ENCODE measurements at regions not wholly inside any gene's neighbourhood (a gene's known extent, or its start where the extent isn't known, plus 50 kb on each side); places are given as distances from the start of the nearest gene placed in this dataset.

DNA sequence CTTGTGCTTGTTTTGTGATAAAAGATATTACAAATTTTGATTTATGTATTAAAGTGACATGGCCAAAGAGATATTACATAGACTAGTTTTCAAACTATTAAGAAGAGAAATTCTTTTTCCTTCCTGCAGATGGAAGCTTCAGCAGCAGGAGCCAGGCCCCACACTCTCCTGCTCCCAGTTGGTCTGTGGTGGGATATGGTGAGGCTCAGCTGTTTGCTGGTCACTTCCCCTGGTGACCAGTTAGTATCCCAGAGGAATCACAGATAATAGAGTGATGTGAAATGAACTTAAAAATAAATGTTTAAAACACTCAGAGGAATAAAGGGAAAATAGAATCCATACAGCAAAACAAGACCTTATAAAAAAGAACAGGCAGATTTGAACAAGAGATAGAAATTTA, 154.7 kb downstream of the KTN1 start:
- ATAC-seq (no peak), DNase-seq (no peak)
- intact Hi-C loops (cut with micrococcal nuclease): no loop called here

DNA sequence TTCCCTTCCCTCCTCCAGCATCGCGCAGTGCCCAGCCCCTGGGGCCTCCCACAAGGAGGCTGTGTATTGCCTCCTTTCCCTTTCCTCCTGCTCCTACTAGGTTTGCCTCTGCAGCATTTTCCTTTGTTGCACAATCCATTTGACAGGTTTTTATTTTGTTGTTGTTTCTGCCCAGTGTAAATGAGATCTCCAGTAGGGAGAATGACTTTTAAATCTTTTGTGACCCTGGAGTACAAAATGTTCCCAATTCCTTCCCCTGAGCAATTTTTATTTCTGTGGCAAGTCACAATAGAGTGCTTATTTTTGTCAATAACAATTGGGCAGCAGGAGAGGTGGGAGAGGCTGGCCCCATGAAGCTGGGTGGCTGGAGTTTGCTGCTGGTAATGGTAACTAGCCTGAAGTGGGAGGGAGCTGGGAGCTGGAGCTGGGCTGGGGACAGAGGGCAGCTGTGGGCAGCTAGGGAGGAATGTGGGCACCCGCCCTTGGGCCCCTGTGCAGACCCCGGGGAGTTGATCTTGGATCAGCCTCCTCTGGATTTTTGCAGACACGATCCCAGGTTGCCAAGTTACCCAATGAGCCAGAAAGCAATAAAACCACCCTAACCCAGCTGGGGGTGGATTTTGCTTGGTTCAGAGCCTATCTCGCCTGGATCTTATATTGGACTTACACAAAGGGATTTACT, 160.1 kb downstream of the KTN1 start:
- intact Hi-C loops (cut with micrococcal nuclease): no loop called here
- no peak for DNase-seq
- no peak for ATAC-seq

DNA sequence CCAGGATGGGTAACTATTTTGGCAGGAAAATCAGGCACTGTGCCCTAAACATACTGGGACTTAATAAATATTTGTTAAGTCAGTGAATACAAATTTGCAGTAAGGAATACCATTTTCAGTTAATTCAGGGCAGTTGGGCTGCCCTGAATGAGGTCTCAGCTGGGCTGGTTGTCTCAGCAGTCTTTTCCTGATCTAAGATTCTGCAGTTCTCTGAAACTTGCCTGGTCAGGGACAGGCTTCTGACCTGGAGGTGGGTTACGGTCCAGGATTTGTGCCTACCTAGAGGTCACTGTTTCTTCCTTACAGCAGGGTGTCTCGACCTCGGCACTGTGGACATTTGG, 160.6 kb downstream of the KTN1 start:
- ATAC-seq (no peak), DNase-seq (no peak)
- intact Hi-C loops (cut with micrococcal nuclease): no loop called here

DNA sequence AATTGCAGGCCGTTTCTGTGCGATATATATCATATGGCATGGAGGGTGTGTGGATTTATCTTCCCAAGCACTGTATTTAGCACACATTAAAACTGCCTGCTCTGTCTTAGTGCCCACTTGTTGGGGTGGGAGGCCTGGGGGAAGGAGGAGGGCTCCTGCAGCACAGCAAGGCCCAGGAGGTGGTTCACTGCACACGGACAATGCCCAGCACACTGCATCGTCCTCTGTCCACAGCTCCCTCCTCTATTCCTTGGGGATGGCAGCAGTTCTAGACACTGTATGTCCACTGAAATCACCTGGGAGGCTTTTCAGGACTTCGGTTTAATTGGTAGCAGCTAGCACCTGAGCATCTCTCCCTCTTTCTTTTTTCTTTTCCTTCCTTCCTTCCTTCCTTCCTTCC, 161.2 kb downstream of the KTN1 start:
- no peak for ATAC-seq
- no peak for DNase-seq
- intact Hi-C loops (cut with micrococcal nuclease): no loop called here

DNA sequence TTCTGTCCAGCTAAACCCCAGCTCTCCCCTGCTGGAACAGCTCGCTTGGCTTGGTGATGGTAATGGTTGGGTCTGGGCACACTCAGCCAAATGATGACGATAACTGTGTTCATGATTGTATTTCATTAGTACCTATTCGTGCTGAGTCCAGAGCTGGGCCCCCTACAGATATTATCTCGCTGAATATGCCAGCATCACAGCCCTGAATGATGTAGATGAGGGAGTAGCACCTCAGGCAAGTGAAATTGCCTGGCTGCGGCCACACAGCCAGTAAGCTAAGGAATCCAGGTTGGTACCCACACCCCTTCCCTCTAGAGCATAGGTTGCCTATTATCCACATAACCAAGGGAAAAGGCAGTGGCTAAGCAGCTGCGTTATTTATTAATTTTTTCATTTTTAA, 163.5 kb downstream of the KTN1 start:
- ATAC-seq: no peak
- intact Hi-C loops (cut with micrococcal nuclease): no loop called here
- DNase-seq: no peak

DNA sequence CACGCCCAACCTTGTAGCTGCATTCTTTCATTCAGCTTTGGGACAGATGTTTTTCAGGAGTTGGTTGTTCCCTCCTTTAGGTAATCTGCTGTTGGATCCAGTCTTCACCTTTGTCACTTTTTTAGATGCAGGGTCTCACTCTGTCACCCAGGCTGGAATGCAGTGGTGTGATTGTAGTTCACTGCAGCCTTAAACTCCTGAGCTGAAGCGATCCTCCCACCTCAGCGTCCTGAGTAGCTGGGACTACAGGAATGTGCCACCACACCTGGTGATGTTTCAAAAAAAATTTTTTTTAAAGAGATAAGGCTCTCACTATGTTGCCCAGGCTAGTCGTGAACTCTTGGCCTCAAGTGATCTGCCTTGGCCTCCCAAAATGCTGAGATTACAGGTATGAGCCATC, 164.3 kb downstream of the KTN1 start:
- DNase-seq (no peak), ATAC-seq (no peak)
- intact Hi-C loops (cut with micrococcal nuclease): no loop called here

DNA sequence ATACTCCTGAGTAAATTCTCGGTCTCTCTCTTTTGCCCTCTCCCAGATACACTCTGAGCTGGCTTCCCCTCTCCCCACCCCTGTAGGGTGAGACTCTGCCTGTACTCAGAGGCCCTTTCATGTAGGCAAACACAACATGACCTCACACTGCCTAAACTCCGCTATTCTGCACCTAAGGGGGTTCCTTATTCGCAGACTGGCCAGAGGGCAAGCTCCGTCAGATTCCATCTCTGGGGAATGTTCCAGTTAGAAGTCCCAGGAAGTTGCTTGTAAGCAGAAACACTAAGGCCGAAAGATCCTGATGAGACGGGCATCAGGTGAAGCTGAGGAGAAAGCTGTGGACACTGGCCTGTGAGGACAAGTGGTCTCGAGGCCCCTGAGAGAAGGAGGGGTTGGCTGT, 165.9 kb downstream of the KTN1 start:
- DNase-seq: no peak
- intact Hi-C loops (cut with micrococcal nuclease): no loop called here
- ATAC-seq: no peak

DNA sequence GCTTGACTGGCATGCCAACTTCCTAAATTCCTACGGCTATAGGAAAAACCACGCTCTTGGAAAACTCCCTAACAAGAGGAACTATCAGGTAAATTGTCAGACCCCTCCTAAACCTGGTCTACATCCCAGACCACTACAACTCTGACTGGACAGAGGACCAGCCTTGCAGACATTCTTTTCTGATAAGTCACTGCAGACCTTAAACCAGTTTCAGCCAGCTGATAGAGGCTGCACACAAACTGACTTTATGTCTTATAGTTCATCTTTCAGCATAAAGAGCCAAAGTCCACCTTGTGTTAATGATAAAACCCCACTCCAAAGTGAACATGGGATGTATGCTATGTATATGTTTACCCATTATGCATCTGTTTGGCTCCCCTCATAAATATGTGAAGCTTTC, 166.6 kb downstream of the KTN1 start:
- no peak for ATAC-seq
- intact Hi-C loops (cut with micrococcal nuclease): no loop called here

DNA sequence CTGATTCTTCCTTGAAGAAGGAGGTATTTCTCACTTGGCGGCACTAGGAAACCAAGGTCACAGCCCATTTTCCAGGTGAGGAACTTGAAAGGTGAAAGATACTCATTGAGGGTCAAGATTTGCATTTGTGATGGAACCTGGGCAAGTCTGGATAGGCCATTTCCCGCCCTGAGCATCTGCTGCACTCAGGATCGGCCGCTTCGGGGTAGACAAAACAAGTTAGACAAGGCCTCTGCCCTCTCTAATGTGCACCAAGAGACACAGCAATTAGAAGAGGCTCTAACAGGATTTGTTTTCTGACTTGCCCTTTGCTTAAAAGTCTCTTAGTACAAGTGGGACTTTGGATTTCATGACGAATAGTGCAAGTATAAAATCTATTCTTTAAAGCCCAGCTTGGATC, 167.2 kb downstream of the KTN1 start:
- DNase-seq: no peak
- ATAC-seq: no peak
- intact Hi-C loops (cut with micrococcal nuclease): no loop called here

More for the DNA sequence above, 166.6 kb downstream of the KTN1 start:
- DNase-seq: no peak

DNA sequence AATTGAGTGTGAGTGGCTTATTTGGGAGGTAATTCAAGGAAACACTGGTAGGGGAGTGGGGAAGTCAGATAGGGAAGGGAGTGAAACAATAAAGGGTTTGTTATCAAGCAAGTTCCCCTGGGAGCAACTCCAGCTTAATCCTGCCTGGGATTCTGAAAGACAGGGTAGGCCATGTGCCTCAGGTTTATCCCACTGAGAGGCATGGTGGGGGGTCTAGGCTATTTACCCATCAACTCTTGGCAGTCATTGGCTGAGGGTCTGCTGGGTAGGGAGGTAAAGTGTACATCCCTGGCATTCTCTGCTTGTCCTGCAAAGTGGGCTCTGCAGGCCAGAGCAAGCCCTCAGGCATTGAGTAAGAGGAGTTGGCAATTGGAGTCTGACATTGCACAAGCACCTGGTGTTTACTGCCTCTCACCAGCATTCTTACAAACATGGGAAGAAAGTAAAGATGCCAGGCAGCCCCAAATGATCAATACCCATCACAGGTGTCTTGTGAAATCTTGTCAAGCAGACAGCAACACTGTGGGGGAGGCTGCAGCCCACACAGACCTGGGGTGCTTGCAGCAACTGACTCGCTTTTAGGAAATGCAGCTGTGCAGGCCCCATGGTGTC, 169.3 kb downstream of the KTN1 start:
- intact Hi-C loops (cut with micrococcal nuclease): no loop called here
- ATAC-seq: no peak
- DNase-seq: no peak

DNA sequence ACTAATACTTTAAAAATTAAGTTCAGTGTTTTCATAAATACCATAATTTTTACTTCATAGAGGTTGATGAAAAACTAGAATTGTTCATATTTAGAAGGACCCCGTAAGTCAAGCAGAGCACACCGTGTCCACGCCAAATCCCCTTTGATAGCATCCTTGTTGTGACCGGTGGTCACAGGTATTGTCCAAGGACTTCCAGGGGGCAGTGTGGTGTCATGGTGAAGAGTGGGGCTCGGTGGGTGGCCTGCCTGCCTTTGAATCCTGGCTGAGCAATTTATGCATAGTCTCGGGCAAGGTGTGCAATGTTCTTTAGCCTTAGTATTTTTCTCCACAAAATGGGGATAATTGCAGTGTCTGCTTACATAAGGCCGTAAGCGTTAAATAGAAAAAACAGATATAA, 169.9 kb downstream of the KTN1 start:
- ATAC-seq (no peak), DNase-seq (no peak)
- intact Hi-C loops (cut with micrococcal nuclease): no loop called here

DNA sequence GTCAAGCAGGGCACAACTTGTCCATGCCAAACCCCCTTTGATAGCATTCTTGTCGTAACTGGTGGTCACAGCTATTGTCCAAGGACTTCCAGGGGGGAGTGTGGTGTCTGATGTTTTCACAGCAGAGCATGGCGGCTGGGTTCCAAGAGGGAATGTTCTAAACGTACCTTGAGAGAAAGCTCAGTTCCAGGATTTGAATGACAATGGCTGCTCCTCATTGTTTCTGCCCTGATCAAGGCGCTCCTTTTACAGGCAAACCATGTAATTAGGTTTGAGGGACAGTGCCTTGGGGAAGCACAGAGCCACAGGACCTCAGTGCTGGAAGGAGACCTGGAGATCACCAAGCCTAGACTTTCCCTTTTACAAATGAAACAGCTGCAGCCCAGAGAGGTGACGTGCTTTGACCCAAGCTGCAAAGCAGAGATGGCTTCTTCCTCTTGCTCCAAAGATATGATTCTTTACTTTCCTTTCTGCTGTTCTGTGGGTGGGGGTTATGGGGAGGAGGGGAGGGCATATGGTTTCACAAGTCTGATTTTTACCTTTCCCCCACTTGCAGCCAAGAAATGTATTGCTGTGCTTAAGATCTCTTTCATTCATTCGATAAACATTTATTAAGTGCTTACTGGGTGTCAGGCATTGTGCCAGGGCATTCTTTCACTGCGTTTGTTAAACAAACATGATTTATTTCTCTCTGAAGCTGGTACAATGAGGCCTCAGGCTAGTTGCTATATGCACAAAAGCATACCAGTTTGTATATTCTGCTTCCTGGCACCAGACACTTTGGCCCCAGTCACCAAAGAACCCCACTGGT, 172.8 kb downstream of the KTN1 start:
- DNase-seq (no peak), ATAC-seq (no peak)
- intact Hi-C loops (cut with micrococcal nuclease): no loop called here

DNA sequence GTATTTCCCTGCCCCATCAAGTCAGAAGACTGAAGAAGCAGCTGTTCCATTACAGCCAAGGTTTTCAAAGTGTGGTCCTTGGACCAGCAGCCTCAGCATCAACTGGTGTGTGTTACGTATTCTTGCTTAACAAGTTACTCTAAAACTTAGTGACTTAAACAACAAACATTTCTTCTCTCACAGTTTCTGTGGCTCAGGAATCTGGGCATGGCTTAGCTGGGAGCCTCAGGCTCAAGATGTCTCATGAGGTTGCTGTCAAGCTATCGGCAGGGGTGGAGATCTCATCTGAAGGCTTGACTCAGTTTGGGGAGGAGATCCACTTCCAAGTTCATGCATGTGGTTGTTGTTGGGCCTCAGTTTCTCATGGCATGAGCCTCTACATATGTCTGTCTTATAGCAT, 174.5 kb downstream of the KTN1 start:
- intact Hi-C loops (cut with micrococcal nuclease): no loop called here
- DNase-seq: no peak

DNA sequence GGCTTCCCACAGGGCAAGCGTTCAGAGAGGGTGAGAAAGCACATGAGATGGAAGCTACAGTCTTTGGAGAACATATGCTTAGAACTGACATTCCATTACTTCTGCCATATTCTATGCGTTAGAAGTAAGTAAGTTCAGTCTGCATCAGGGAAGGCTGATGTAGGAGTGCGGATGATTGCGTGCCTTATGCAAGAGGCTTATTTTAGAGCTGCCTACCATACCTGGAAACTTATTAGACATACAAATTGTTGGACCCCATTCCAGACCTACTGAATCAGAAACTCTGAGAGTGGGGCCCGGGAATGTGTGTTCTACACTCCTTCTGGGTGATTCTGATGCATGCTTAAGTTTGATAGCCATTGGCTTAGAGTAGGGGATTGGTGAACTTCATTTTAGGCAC, 174.9 kb downstream of the KTN1 start:
- ATAC-seq (no peak), DNase-seq (no peak)
- intact Hi-C loops (cut with micrococcal nuclease): no loop called here

More for the DNA sequence above, 174.5 kb downstream of the KTN1 start:
- ATAC-seq: no peak

DNA sequence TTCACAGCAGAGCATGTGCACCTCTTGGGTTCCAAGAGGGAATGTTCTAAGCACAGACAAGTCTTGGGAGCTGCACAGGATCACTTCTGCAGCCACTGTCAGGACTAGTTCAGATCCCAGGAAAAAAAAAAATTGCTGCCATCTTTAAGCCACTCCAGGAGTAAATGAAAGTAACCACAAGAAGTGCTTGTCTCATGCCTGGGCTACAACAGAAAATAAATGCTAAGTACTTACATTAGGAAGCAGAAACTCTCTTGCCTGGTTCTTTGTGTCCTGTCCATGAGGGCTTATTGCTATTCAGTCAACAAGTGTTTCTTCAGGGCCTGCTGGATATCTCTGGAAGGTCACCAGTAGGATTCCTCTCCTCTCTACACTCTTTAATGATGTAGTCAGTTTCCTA, 176.1 kb downstream of the KTN1 start:
- ATAC-seq (no peak), DNase-seq (no peak)
- intact Hi-C loops (cut with micrococcal nuclease): no loop called here

DNA sequence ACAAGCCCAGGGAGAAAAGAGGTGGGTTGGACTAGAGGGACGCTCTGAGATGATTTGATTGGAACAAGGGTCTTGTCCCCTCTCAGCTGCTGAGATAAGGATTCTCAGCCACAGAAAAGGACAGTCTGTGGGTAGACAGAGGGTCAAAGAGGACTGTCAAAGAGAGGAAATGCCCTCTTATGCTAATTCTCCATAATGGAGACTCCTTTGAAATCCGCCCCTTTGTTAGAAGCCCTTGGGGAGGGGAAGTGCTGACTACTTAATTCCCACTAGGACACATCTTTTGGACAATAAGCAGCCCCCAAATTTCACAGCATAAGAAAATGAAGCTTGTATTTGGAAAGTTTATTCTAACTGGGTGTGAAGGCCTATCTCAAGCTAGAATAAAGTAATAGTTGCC, 176.6 kb downstream of the KTN1 start:
- DNase-seq: no peak
- intact Hi-C loops (cut with micrococcal nuclease): no loop called here
- ATAC-seq: no peak

DNA sequence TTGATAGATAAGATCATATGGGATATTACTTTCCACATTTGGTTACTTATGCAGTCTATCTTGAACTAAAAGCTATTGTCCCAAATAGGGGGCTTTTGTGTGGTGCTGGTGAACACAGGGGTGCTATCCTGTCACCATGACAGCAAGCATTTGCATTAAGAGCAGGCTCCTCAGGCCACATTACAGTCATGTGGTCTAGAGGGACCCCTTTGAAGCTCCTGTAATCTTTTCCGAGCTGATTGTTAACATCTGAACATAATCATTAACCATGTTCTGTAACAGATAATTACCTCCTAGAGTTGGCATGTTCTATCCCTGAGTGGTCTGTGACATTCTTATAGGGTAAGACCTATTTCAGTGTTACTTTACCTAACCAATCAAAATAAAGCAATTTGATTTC, 178.8 kb downstream of the KTN1 start:
- ATAC-seq (no peak), DNase-seq (no peak)
- intact Hi-C loops (cut with micrococcal nuclease): no loop called here

DNA sequence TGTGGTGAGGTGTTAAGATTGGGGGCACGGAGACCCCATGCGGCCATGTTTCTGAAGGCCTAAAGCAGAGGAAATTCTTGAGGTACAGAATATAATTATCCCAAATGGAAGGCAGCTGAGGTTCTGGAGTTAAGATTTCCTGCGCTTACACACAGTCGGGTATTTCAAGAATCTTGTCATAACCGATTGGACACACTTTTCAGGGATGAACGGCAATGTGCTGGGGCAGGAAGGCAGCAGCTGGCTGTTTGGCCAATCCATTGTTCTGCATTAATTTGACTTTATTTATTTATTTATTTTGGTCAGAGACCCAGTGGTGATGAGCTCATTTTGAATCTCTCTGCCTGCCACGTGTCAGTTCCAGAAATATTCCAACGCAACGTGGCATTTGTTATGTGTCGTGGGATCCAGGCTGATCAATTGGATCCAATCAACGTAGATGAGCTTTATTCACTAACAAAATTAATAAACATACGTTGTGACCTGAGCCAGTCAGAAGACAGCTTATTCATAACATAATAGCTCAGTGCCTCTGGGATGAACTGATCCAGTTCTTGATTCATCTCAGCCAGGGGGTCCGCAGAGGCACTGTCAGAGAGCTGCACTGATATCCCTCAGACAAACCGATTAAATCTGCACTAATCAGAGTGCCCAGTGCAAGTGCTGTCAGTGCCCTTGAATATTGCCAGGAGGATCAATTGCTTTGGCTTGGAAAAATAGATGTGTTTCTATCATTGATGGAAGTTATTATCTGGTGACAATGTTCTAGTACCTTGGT, 181.0 kb downstream of the KTN1 start:
- ATAC-seq (no peak), DNase-seq (no peak)
- intact Hi-C loops (cut with micrococcal nuclease): no loop called here

DNA sequence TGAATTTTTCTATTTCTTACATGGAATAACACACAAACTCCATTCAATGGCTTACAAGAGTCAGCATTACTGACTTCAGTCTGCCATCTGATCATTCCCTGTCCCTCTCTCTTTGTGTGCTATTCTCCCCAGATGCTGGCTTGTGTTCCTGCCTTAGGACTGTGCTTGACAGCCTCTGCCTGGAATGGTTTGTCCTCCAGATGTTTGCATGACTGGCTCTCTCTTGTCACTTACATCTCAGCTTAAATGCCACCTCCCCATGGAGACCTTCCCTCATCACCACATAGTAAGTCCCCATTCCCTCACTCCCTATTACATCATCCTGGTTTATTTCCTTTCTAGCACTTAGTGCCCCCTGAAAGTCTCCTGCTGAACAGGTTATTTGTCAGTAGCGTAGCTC, 181.6 kb downstream of the KTN1 start:
- DNase-seq (no peak), ATAC-seq (no peak)
- intact Hi-C loops (cut with micrococcal nuclease): no loop called here

DNA sequence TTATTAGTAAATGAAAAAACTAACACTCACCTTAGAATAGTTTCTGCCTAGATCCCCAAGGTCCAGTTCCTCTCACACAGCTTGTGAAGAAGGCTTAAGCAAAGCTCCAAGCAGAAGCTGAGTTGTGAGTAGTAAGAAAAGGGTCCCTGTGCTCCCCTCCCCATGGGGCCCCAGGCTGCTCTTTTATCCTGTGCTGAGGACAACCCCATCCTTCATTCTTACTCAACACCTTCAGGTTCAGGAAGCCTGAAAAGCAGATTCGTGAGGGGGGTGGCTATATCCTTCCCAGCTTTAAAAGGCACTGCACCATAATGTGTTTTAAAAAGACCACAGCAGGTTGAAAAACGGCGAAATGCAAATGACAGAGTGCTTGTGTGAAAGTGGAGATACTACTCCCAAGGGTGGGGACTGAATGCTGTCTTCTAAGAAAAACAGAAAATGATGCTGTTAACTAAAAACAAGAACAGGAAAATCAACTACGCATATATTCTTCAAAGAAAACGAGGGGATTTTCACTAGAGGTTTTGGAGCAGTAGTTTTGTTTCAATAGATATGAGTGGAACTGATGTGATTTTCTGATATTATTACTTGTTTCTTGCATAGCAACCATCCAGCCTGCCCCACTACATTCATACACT, 182.7 kb downstream of the KTN1 start:
- no peak for ATAC-seq
- intact Hi-C loops (cut with micrococcal nuclease): no loop called here

More for the DNA sequence above, 182.7 kb downstream of the KTN1 start:
- no peak for DNase-seq
